A204.1 (cell line): ENCODE measurements at regions not wholly inside any gene's neighbourhood (a gene's known extent, or its start where the extent isn't known, plus 50 kb on each side); places are given as distances from the start of the nearest gene placed in this dataset.
"Not testable (repeated sequence)": the region's sequence is repeated elsewhere in the genome, so short reads cannot be mapped to it uniquely, and the experiment has no call there.

Source experiments
- FAIRE-seq: peaks from 2 replicates; lab custom pipeline; 2012; peaks lifted over from hg19 to GRCh38; lab: Jason Lieb, UNC

DNA sequence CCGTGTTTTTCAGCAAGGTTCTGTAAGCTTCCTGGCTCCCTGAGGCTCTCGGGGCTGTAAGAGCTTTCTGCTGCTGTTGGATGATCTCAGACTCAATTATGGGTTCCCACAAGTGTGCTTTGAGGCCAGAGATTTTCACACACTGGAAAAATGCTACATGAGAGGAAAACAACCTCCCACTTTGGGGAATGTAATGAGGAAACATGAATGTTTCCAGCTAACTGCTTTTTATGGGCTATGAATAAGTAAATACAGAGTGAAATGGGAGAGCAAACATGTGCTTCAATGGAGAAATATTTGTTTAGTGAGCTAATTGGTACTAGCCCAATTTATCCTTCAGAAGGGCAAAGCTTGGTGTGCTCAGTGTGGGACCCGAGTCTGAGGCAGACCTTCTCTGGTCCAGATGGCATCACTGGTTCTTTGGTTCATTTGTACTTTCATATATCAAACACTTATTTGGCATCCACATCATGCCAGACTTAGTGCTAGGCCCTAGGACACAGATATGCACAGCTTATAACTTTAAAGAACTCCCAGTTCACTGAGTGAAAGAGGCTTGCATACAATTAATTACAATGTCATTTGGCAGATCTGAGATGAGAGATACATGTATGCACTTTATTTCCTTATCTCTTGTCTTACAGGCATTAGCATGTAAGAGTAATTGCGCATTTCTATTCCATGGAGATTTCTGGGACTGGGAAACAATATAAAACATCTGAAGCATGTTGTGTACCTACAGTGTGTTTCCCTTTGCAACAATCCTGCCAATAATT, 248.8 kb downstream of the RDH14 start:
- FAIRE-seq: no peak

DNA sequence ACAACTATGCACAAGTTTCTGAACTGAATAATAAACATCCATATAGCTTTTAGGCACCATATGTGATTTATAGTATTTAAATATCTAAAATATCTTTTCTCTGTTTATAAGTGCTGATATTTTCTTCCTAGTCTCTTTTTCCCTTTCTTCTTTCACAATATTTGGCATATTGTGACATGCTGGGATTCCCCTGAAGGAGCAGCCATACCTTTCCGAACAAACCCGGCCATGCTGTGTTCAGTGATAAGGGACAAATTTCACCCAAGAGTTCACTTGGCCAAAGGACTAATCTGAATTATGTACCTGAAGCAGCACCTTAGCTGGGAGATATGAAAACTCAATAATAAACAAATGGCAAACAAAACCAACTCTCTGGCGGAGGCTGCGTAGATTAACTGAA, 250.8 kb downstream of the RDH14 start:
- FAIRE-seq: no peak

DNA sequence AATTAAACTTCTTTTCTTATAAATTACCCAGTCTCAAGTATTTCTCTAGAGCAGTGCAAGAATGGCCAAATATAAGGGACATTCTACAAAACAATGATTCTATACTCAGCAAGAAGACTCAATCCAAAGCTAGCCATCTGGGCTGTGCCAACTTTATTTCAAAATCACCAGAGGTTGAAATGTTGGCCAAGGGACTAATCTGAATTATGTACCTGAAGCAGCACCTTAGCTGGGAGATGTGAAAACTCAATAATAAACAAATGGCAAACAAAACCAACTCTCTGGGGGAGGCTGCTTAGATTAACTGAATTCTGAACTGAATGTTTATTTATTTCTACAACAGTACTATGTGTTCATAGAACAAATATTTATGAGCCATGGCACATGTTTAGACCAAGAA, 251.3 kb downstream of the RDH14 start:
- no peak for FAIRE-seq

DNA sequence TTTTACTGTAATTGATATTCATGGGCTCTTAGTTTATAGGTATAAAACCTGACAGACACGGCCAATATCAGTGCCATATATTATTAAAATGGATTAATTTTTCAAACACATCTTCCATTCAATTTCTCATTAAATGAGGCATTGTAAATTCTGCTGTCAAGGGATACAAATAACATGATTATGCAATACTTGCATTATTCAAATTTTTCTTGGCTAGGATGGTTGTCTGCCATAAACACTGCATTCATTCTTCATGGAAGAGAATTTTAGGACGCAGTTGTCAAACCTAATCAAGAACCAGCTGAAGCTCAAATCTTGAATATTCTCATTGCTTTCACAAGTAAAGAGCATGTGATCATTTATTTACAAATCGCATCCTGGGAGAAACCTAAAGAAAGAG, 255.6 kb downstream of the RDH14 start:
- no peak for FAIRE-seq

DNA sequence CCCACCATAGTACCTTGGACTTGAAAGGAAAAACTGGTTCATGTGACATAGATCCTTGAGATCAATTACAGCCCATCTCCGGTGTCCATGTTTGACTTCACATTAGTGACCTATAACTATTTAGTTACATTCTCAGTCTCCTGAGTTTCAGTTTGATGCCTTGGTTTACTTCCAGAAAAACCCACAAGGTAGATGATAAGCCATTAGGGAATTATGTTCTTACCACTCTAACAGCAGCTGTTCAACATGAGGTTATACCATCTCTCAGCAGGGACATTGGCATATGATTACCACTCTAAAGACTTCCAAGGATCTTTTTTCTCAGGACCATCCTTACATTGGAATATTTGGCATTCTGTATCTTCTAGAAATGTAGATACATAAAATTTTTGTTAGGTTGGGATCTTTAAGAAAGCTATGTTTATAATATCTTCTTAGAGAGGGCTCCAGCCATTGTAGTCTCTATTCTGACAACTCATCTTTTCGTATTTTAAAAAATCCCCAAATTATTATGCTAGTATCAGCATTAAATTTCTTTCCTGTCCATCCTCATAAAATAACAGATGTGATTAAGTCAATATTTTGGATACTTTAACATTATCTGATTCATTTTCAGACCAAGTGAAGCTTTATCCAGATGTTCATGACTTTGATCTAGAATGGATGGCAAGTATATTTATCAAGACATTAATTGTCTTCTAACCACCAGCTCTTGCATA, 258.9 kb downstream of the RDH14 start:
- no peak for FAIRE-seq

DNA sequence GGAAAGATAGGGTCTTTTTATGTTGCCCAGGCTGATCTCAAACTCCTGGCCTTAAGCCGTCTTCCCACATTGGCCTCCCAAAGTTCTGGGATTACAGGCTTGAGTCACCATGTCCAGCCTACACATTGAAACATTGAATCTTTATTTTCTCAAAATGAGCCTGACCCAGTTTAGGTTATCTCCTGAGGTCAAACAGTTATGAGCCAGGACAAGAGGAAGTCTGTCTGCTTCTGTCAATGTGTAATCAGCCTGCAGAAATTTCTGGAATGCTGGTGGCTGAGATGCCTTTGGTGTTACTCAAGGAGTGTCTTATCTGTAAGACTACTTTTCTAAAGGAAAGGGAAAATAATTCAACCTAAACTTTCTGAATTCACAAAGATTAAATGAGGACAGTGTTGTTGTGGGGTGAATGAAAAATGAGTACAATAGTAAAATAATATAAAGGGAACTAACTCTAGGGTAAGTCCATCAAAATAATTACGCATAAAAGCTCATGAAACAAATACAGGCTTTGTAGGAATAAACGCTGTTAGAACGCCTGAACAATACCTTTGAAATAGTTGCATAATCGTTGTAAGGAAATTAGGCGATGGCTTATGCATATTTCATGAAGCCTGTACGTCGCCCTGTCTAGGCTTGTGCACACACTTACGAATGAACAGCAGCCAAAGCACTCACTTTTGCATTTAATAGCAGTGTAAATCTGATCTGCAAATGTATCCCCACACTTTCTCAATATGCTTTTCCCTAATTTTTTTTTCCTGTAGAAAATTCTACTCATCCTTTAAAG, 260.8 kb downstream of the RDH14 start:
- no peak for FAIRE-seq

DNA sequence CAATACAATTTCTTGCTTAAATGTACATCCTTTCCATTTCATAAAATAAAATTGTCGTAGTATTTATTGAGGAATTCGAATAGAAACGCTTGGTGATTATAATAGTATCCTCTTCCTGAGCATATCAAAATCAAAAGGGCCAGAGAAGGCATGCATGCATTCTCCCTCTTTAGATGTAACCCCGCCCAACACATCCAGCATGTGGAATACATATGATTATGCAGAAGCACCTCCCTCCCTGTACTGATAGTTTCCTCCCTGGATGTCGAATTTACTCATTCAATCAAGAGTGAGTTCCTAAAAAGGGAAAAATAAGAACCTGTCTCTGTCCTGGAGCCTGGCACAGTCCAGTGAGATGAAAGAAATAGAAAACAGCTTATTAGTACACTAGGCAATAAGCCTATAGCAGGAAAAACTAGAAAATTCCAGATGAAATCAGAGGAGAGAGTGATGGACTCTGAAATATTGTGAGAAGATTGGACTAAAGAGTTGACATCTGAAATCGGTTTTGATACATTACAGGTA, 262.9 kb downstream of the RDH14 start:
- no peak for FAIRE-seq

DNA sequence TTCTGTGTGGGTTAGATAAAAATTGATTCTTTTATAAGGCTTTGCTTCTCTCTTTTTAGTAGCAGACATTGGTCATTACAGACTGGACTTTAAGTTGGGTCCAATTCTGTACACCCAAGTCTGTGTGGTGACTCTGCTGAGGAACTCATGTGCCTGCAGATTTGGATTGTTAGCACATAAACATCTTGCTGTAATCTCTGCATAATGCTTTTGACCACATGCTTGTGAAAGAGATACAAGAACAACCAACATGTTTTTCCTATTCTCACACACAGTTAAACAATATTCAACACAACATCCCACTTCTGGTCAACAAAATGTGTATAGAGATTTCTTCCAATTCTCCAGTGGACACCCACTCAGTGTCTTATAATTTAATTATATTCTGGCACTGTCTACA, 270.1 kb downstream of the RDH14 start:
- no peak for FAIRE-seq

DNA sequence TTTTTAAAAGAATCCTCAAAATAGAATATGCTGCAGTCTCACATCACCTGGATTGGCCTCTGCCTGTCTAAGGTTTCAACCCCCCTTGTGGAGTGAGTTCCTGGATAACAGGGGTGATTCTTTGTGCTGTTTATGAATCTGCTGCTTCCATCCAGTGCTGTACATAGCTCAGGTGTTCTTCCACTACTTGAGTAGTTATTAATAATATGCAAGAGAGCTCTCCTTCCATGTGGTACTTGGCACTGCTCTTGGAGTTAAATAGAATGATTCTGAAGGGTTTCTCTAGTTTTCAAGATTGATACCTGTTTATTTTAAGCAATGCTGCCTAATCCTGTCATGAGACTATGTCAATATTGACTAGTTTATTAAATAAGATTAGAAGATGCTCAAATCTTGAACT, 273.6 kb downstream of the RDH14 start:
- no peak for FAIRE-seq

DNA sequence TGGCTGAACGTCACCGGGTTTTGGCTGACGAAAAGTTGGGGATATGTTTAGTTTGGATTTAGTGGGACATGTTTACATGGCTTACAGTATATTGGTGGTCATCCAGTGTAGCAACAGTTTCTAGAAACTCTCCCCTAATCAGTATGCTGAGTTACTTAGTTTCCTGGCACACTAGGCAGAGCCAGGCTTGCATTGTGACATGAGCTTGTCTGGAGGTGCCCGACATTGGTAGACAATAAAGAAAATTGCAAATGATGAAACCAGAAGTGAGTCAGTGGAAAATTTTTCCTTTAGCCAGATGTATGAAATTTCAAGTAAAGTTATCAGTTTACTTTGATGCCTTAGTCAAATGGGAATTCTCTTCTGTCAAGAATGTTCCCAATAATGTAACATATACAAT, 276.1 kb downstream of the RDH14 start:
- FAIRE-seq: no peak

DNA sequence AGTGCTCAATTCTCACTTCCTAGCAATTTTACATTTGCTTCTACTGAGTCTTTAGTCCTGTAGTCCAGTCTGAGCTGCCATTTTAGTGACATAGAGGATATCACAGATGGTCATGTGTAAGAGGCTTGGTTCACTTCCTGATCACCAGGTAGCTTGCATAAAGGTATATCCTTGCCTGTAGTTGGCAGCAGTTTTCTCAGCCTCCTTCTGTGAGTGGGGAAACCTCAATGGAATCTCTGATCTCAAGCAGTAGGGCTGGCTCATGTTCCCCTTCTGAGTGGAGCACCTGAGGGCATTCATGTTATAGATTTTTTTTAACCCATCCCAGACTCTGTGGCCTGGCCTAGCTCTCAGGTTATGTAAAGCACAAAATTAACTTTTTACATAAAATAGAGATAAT, 278.4 kb downstream of the RDH14 start:
- no peak for FAIRE-seq

DNA sequence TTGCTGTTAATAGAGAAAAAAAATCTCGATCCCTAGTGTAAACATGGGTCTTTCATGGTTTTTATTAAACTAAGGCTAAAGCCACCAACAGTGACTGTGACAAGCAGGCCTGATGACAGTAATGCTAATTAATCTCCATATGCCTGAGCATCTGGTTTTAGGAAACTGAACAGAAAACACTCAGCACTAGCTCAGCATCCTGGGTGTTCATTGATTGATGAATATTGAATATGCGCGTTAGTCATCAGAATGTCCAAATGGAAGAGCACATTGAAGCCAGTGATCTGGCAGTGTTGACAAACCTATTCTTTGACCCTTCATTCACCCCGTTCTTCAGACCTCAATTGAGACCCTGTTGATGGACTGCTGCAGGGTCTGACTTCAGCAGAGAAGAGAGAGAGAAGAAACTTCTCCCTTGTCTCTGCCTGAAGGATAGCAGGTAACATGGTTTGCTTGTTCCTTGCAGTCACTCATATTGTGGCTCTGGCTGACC, 283.8 kb downstream of the RDH14 start:
- no peak for FAIRE-seq

DNA sequence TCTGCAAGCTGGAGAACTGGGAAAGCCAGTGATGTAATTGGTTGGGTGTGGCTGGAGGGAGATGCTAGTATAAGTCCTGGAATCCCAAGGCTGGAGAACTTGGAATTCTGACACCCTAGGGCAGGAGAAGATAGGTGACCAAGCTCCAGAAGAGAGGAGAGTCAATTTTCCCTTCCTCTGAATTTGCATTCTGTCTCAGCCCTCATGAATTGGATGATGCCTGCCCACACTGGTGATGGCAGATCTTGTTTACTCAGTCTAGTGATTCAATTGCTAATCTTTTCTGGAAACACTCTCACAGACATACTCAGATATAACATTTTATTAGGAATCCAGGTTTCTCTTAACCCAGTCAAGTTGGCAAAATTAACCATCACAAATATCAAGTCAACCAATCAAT, 287.2 kb downstream of the RDH14 start:
- FAIRE-seq: no peak

DNA sequence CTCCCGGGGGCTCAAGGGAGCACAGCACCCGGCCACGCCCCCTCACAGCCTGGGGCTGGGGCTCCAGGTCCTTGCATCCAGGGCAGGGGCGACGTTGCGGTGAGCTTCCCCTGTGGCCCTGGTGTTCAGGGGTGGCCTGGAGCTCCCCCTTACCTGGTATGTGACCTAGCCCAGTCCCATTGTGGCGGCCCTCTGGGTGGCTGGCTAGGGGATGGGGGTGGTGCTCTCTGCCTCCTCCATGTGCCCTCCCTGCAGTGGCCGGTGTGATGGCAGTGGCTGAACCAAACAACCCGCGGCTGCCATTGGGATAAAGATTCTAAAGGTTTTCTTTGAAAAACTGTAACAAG, 288.3 kb downstream of the RDH14 start:
- no peak for FAIRE-seq

DNA sequence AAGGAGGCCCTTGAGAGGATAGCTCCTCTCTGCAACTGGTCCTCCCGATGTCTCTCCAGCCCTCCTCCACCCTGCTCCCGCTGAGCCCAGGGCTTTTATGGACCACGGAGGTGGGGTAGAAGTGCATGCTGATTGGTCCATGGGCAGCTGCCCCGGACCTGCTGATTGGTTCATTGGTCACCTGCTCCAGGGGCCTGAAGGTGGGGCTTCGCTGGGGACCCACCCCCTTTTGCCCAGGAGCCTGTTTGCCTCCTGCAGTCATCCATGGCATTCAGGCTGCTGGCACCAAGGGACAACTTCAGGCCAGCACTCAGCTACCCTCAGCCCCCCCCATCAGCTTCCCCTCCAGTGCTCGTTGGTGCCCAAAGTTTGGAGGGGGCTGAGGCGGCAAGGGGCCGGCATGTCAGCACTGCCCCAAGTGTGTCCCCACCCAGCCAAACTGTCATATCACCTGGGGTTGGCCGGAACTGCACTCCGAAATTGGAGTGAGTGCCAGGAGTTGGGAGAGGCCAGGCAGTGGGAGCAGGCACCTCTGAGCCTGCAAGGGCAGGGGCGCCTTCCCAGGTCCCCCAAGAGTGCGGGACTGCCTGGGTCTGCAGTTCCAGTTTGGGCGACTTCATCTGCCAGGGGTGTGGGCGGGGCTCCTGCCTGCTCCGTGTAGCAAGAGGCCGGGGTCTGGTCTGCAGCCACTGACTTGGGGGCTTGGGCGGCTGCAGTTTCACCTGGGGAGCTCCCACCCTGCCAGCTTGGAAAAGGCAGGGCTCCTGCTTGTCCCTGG, 288.9 kb downstream of the RDH14 start:
- no peak for FAIRE-seq

DNA sequence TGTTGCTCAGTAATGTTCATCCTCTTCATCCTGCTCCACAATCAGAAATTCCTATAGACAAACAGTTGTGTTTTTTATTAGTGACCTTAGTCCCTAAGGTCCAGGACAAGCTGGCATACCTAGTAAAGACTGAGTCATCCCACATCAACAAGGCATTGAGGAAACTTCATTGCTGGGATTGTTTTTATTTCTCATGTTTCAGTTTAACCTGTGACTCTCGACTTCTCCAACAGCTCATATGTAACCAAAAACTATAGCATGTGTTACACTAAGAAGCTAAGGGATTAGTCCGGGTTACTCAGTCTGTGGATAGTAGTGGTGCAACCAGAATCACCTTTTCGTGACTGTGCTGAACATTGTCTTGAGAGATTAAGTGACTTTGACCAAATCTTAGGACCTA, 292.1 kb downstream of the RDH14 start:
- no peak for FAIRE-seq

DNA sequence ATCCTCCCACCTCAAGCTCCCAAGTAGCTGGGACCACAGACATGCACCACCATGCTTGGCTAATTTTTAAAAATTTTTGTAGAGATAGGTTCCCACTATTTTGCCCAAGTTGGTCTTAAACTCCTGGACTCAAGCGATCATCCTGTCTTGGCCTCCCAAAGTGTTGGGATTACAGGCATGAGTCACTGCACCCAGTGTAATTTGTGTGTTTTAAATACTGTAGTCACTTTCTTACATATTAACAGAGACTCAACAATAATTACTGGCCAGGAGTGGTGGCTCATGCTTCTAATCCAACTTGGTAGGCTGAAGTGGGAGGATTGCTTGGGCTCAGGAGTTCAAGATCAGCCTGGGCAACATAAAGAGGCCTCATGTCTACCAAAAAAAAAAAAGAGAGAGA, 293.0 kb downstream of the RDH14 start:
- no peak for FAIRE-seq

DNA sequence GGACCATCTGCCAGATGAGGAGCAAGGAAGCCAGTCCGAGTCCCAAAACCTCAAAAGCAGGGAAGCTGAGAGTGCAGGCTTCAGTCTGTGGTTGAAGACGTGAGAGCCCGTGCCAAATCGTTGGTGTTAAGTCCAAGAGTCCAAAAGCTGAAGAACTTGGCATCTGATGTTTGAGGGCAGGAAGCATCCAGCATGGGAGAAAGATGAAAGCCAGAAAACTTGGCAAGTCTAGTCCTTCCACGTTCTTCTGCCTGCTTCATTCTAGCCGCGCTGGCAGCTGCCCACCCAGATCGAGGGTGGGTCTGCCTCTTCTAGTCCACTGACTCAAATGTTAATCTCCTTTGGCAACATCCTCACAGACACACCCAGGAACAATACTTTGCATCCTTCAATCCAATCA, 293.8 kb downstream of the RDH14 start:
- not testable (repeated sequence) for FAIRE-seq

DNA sequence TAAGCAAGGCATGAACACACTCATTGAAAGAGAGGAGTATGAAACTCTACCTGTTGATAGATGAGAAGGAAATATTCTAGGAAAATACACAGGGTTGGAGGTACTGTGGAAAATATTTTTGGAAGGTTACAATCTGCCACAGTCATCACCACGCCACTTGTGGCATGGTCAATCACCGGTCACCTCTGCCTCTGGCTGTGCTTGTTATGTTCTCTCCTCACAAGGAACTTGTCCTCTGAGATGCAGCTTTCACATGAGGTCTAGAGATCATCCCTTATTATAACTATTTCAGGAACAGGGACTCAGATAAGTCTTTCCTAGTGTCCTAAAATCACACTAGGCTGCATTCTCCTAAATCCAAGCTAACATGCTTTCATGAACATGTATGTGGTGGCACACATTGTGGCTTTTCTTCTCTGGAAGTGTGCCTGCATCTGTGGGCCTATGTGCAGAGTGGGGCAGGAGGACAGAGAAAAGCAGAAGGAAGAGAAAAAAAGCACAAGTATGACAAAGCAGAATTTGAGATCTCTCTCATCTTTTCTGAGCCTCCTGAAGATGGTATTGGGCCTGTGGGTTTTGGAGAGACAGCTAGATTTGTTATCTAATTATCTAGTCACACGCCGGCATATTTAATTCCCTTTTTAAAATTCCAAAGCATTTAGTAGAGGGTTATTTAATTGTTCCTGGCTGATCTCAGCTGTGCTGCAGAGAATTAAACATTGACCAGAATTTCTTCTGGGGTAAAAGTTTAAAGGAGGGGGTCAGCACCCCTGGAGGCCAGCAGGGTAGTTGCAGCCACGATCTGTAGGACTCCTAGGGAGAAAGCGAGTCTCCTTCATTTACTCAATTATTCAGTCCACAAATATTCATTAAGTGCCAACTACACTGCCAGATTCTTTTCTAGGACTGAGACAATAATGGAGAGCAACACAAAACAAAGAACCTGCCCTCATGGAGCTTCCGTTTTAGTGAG, 294.6 kb downstream of the RDH14 start:
- no peak for FAIRE-seq

DNA sequence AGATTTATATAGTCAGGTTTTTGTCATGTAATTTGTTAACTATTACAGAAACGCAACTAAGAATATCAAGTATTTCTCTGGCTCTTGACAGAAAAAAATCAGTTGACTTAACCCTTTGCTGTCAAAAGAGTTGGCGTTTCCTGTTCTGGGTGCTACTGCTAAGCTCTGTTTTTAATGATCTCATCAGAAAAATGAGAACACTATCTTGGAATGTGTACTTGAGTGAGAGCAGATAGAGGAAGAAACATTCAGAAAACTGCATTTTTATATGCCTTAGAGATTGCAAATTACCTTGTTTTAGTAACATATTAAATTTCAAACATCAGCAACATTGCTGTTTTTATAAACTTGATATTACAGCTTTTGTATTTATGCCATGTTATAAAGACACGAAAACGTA, 297.9 kb downstream of the RDH14 start:
- FAIRE-seq: no peak

DNA sequence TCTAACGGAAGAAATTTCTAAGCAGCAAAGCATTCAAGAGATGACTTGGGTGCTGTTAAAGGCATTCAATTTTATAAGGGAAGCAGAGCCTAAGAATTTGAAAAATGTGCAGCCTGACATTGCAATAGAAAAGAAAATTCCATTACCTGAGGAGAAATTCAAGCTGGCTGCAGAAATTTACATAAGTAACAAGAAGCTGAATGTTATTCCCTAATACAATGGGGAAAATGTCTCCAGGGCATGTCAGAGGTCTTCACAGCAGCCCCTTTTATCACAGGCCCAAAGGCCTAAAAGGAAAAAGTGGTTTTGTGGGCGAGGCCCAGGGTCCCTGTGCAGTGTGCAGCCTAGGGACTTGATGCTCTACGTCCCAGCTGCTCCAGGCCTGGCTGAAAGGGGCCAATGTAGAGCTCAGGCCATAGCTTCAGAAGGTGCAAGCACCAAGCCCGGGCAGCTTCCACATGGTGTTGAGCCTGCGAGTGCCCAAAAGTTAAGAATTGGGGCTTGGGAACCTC, 306.7 kb downstream of the RDH14 start:
- no peak for FAIRE-seq
